H1 (cell line): ENCODE measurements at regions not wholly inside any gene's neighbourhood (a gene's known extent, or its start where the extent isn't known, plus 50 kb on each side); places are given as distances from the start of the nearest gene placed in this dataset.

Experiments
- CREB1 ChIP-seq: IDR thresholded peaks from 2 replicates; pipeline ENCODE4 v1.6.1; 2012; ENCODE audit warnings: inconsistent platforms
- JUN ChIP-seq: IDR thresholded peaks from 2 replicates; pipeline ENCODE4 v1.6.1; 2011; ENCODE audit warnings: low read depth, mild to moderate bottlenecking, improper control_type of control experiment, low read length
- SIX5 ChIP-seq: IDR thresholded peaks from 2 replicates; pipeline ENCODE4 v1.6.1; 2011; ENCODE audit warnings: mild to moderate bottlenecking, low read depth, low read length
- SP1 ChIP-seq: IDR thresholded peaks from 2 replicates; pipeline ENCODE4 v1.6.1; 2011; ENCODE audit warnings: low read depth, low read length

- TF ChIP-seq JUN (no peak), CREB1 (no peak), SIX5 (no peak), SP1 (no peak)
These were observed 137.3 kb upstream of the SETBP1 start (continued) for GRCh38 chr18:44543387-44543786.
